GM23248 (cell line): ENCODE measurements at regions not wholly inside any gene's neighbourhood (a gene's known extent, or its start where the extent isn't known, plus 50 kb on each side); places are given as distances from the start of the nearest gene placed in this dataset.

Experiments used
- DNase-seq: peaks from one replicate; pipeline ENCODE4 v3.0.0-alpha.2; 2015
- H2AFZ ChIP-seq: fragments of 200-600 bp; sonication (generic); 2 replicates; pipeline ENCODE4 v1.6.1; 2016; ENCODE audit warnings: antibody characterized with exemption
- H3F3A ChIP-seq: fragments of 200-600 bp; sonication (generic); 2 replicates; pipeline ENCODE4 v1.6.1; 2016; ENCODE audit warnings: mild to moderate bottlenecking, antibody characterized with exemption, mixed run types; ENCODE audit not compliant: insufficient read depth
- H3K27ac ChIP-seq: fragments of 200-600 bp; sonication (generic); 2 replicates; pipeline ENCODE4 v1.5.1; 2016; ENCODE audit warnings: mild to moderate bottlenecking
- H3K27me3 ChIP-seq: fragments of 200-600 bp; sonication (generic); replicated peaks from 2 replicates; pipeline ENCODE4 v1.6.1; 2016; ENCODE audit warnings: mild to moderate bottlenecking; ENCODE audit not compliant: insufficient read depth
- H3K36me3 ChIP-seq: fragments of 200-600 bp; sonication (generic); 2 replicates; pipeline ENCODE4 v1.6.1; 2016; ENCODE audit warnings: low read depth, mild to moderate bottlenecking
- H3K4me1 ChIP-seq: fragments of 200-600 bp; sonication (generic); 2 replicates; pipeline ENCODE4 v1.6.1; 2016; ENCODE audit warnings: mild to moderate bottlenecking; ENCODE audit not compliant: insufficient read depth
- H3K4me2 ChIP-seq: fragments of 200-600 bp; sonication (generic); one replicate; pipeline ENCODE4 v1.6.1; 2016; ENCODE audit warnings: mild to moderate bottlenecking; ENCODE audit not compliant: unreplicated experiment
- H3K4me3 ChIP-seq: fragments of 200-600 bp; sonication (generic); 2 replicates; pipeline ENCODE4 v1.5.1; 2016; ENCODE audit warnings: mild to moderate bottlenecking
- H3K79me2 ChIP-seq: fragments of 200-600 bp; sonication (generic); 2 replicates; pipeline ENCODE4 v1.6.1; 2016; ENCODE audit warnings: mild to moderate bottlenecking; ENCODE audit not compliant: insufficient read depth
- H3K9ac ChIP-seq: fragments of 200-600 bp; sonication (generic); 2 replicates; pipeline ENCODE4 v1.6.1; 2016; ENCODE audit warnings: mild to moderate bottlenecking
- H3K9me2 ChIP-seq: fragments of 200-600 bp; sonication (generic); 2 replicates; pipeline ENCODE4 v1.6.1; 2016; ENCODE audit warnings: mixed run types, mild to moderate bottlenecking, moderate library complexity; ENCODE audit not compliant: insufficient read depth
- H3K9me3 ChIP-seq: fragments of 200-600 bp; sonication (generic); one replicate; pipeline ENCODE4 v1.6.1; 2017; ENCODE audit warnings: low read depth
- H4K20me1 ChIP-seq: fragments of 200-600 bp; sonication (generic); 2 replicates; pipeline ENCODE4 v1.6.0; 2016; ENCODE audit not compliant: insufficient read depth
- EZH2 ChIP-seq: fragments of 200-600 bp; sonication (generic); IDR thresholded peaks from 2 replicates; pipeline ENCODE4 v1.6.1; 2018; ENCODE audit warnings: antibody characterized with exemption, mild to moderate bottlenecking; ENCODE audit not compliant: insufficient read depth, poor library complexity, severe bottlenecking
- EZH2phosphoT487 ChIP-seq: fragments of 200-600 bp; sonication (generic); IDR thresholded peaks from 2 replicates; pipeline ENCODE4 v1.6.1; 2018; ENCODE audit warnings: antibody characterized with exemption, moderate library complexity, mild to moderate bottlenecking, low read depth; ENCODE audit not compliant: insufficient read depth
- WGBS, 2 experiments: methylation state at CpG; one replicate each; pipeline ENCODE4 v1.1.6; 2015 to 2017; ENCODE audit warnings: low lambda C conversion rate in 2 of 2, low coverage in 1 of 2; ENCODE audit errors: missing lambda C conversion rate in 2 of 2; 5-methylcytosine and 5-hydroxymethylcytosine counted together
- in situ Hi-C: fragments of 300-500 bp; cut with MboI; formaldehyde crosslinking; loops from 2 replicates; pipeline ENCODE4 v1.15.0; 2020

DNA sequence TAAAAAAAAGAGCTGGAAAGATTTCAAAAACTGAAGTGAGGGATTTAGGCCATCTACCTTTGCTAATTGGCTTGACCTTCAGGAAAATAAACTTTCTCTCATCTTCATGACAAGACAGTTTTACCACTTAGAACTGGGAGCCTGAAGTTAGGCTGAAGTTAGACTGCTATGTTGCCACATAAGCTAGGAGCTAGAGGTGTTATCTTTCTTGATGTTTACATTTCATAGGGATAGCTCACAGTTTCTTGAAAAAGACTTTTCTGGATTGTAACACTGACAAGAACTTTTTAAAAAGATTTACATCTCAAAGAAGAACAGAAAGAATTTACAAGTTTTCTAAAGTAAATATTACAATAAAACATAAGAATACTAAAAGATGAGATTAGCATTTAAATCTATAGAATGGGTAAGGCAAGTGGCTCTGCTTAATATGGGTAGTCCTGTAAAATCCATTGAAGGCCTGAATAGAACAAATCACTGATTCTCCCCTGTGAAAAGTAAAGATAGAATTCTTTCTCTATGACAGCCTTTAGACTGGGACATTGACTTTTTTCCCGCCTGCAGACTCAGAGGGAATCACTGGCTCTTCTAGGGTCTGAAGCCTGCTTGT, 1665.4 kb upstream of the CDH9 start:
- no peak overlapping the region for H3K9ac ChIP-seq
- no peak for DNase-seq
- no peak overlapping the region for H3K27ac ChIP-seq
- TF ChIP-seq EZH2 (no peak), EZH2phosphoT487 (no peak)
- no peaks in the 10 kb centered on the region for H3K27me3 ChIP-seq
- no peaks in the 10 kb centered on the region for H3K79me2 ChIP-seq
- no peak overlapping the region for H3K4me3 ChIP-seq
- H3F3A ChIP-seq = no peaks in the 10 kb centered on the region
- H3K9me3 ChIP-seq = no peaks in the 10 kb centered on the region
- no peaks in the 10 kb centered on the region for H3K4me1 ChIP-seq
- H3K9me2 ChIP-seq = no peaks in the 10 kb centered on the region
- 0% methylated on average over 1 of the region's 1 CpG for WGBS, 2 experiments
- no peaks in the 10 kb centered on the region for H4K20me1 ChIP-seq
- H3K4me2 ChIP-seq = no peak overlapping the region
- H3K36me3 ChIP-seq = no peaks in the 10 kb centered on the region
- no peak overlapping the region for H2AFZ ChIP-seq
- in situ Hi-C loops = no loop called here

DNA sequence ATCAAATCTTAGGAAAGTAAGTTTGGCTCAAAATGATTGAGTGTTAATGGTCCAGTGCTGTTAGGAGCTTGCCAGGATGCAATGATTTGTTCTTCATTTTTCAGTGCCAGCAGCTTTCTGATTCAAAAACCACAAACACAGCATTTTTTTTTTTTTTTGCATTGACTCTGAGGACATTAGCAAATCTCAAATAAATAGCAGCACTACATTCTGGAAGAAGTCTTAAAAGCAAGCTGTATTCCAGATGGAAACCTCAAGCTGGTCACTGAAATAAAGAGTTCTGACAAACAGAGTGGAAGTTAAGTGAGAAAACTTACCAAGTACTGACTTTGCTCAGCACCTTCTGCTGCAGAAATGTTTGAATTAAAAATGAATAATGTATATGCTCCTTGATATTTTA, 1653.1 kb upstream of the CDH9 start:
- TF ChIP-seq EZH2phosphoT487 = no peak
- H3K36me3 ChIP-seq = no peaks in the 10 kb centered on the region
- DNase-seq = no peak
- H3K27me3 ChIP-seq = no peaks in the 10 kb centered on the region
- H3K79me2 ChIP-seq = no peaks in the 10 kb centered on the region
- H4K20me1 ChIP-seq = no peaks in the 10 kb centered on the region
- no peaks in the 10 kb centered on the region for H3K9me2 ChIP-seq
- no peaks in the 10 kb centered on the region for H3K4me1 ChIP-seq
- no peak overlapping the region for H3K4me2 ChIP-seq
- H3F3A ChIP-seq = no peaks in the 10 kb centered on the region
- H2AFZ ChIP-seq = no peak overlapping the region
- H3K27ac ChIP-seq = no peak overlapping the region
- H3K9me3 ChIP-seq = no peaks in the 10 kb centered on the region
- H3K9ac ChIP-seq = no peak overlapping the region
- no peak overlapping the region for H3K4me3 ChIP-seq
- in situ Hi-C loops = no loop called here

DNA sequence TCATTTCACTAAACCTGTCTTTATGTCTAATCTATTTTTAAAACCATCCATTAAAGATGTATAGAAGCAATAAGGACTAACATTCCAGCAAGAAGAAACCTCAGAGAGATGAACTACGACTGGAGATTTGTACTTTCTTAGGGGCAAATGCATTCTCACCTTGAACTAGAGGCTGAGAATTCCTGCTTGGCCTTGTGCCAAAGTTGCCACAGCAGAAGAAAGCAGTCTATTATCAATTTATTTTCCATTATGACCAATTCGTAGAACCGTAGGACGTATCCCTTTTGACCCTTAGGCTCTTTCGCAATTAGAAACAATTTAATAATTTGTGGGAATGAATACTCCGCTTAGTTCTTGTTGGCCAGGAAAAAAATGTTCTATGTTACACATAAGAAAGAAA, 1647.4 kb upstream of the CDH9 start:
- in situ Hi-C loops = no loop called here
- TF ChIP-seq EZH2 = no peak
- no peak for TF ChIP-seq EZH2phosphoT487
- no peaks in the 10 kb centered on the region for H3K4me1 ChIP-seq
- no peak overlapping the region for H3K4me3 ChIP-seq
- no peak overlapping the region for H3K4me2 ChIP-seq
- H3F3A ChIP-seq = no peaks in the 10 kb centered on the region
- 29 to 34% methylated on average over 6 of the region's 6 CpGs for WGBS, 2 experiments
- no peak overlapping the region for H3K27ac ChIP-seq
- no peaks in the 10 kb centered on the region for H3K9me3 ChIP-seq
- H4K20me1 ChIP-seq = no peaks in the 10 kb centered on the region
- H3K36me3 ChIP-seq = no peaks in the 10 kb centered on the region
- no peaks in the 10 kb centered on the region for H3K79me2 ChIP-seq
- H3K27me3 ChIP-seq = no peaks in the 10 kb centered on the region
- H3K9me2 ChIP-seq = no peaks in the 10 kb centered on the region
- no peak for DNase-seq
- no peak overlapping the region for H2AFZ ChIP-seq
- H3K9ac ChIP-seq = no peak overlapping the region

DNA sequence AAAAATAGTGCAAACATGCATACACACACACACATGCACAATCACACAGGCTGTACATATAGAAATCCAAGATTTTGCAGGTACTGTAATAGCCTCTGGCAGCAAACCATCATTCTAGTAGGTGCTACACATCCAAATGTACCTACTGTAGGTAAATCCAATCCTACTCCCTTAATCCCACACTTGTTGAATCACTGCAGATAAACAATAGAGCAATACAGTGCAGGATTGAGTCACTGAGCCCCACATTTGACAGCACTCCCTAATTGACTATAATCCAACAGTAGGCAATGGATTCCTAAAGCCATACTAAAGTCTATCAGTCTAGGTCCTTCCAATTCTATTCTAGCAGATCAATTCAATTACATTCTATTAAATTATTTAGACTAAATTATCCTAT, 1640.5 kb upstream of the CDH9 start:
- H3K27me3 ChIP-seq = no peaks in the 10 kb centered on the region
- no peaks in the 10 kb centered on the region for H3K4me1 ChIP-seq
- H3K79me2 ChIP-seq = no peaks in the 10 kb centered on the region
- in situ Hi-C loops = no loop called here
- TF ChIP-seq EZH2 (no peak), EZH2phosphoT487 (no peak)
- H3K9me2 ChIP-seq = no peaks in the 10 kb centered on the region
- H3K4me2 ChIP-seq = no peak overlapping the region
- no peak overlapping the region for H3K4me3 ChIP-seq
- no peaks in the 10 kb centered on the region for H3K36me3 ChIP-seq
- no peaks in the 10 kb centered on the region for H3K9me3 ChIP-seq
- DNase-seq = no peak
- no peaks in the 10 kb centered on the region for H4K20me1 ChIP-seq
- H3F3A ChIP-seq = no peaks in the 10 kb centered on the region
- no peak overlapping the region for H3K27ac ChIP-seq
- H2AFZ ChIP-seq = no peak overlapping the region
- H3K9ac ChIP-seq = no peak overlapping the region

DNA sequence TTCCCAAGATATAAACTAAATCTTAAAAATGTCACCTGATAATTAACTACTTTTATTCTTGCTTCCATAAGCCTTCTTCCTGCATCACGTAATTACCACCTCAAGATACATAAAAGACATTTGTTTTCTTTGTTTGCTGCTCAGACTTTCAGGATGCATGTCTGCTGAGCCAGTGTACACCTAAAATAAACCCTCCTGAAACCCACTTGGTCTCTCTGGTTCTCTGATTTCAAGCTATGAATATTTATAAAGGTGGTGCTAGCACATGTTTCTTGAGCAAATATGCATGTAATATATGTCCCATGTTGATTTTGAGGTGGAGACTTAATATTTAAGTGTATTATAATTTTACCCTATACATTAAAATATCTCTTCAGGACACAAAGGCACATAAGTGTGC, 1627.7 kb upstream of the CDH9 start:
- no peak overlapping the region for H2AFZ ChIP-seq
- H3F3A ChIP-seq = no peaks in the 10 kb centered on the region
- in situ Hi-C loops = no loop called here
- no peak for TF ChIP-seq EZH2phosphoT487
- TF ChIP-seq EZH2 = no peak
- H3K4me1 ChIP-seq = no peaks in the 10 kb centered on the region
- no peaks in the 10 kb centered on the region for H3K27me3 ChIP-seq
- no peaks in the 10 kb centered on the region for H3K9me3 ChIP-seq
- no peak for DNase-seq
- H3K9ac ChIP-seq = no peak overlapping the region
- no peak overlapping the region for H3K4me3 ChIP-seq
- H3K79me2 ChIP-seq = no peaks in the 10 kb centered on the region
- WGBS, 2 experiments = 2 to 4% methylated on average over 1 of the region's 1 CpG
- H3K9me2 ChIP-seq = no peaks in the 10 kb centered on the region
- no peak overlapping the region for H3K27ac ChIP-seq
- H4K20me1 ChIP-seq = no peaks in the 10 kb centered on the region
- no peaks in the 10 kb centered on the region for H3K36me3 ChIP-seq
- H3K4me2 ChIP-seq = no peak overlapping the region
